Upper lobe of left lung (tissue), 6 donors: ENCODE measurements at regions not wholly inside any gene's neighbourhood (a gene's known extent, or its start where the extent isn't known, plus 50 kb on each side); places are given as distances from the start of the nearest gene placed in this dataset.

Experiments
- ATAC-seq, 2 donors: fragments of 200-7000 bp; cut with Tn5 transposase; one replicate each; pipeline ENCODE4 v1.9.1; 2022; ENCODE audit warnings: mild to moderate bottlenecking in 2 of 2, moderate library complexity in 2 of 2; ENCODE audit not compliant: low FRiP score in 2 of 2
- DNase-seq, 2 donors: peaks; one replicate each; pipeline ENCODE4 v3.0.0-alpha.2; 2019 to 2020
- H3K27ac ChIP-seq, 4 donors: fragments of 200-600 bp; sonication (generic); one replicate each; pipeline ENCODE4 v1.5.1; 2016 to 2019
- H3K27me3 ChIP-seq, 4 donors: fragments of 200-600 bp; sonication (generic); one replicate each; pipeline ENCODE4 v1.5.1; 2017 to 2019
- H3K36me3 ChIP-seq, 4 donors: fragments of 200-600 bp; sonication (generic); one replicate each; pipeline ENCODE4 v1.5.1; 2016 to 2019
- H3K4me1 ChIP-seq, 4 donors: fragments of 200-600 bp; sonication (generic); one replicate each; pipeline ENCODE4 v1.5.1; 2018 to 2019
- H3K4me3 ChIP-seq, 4 donors: fragments of 200-600 bp; sonication (generic); one replicate each; pipeline ENCODE4 v1.5.1; 2017 to 2019; ENCODE audit warnings: mild to moderate bottlenecking in 2 of 4, moderate library complexity in 1 of 4
- H3K9me3 ChIP-seq, 4 donors: fragments of 200-600 bp; sonication (generic); one replicate each; pipeline ENCODE4 v1.5.1; 2018 to 2019
- EP300 ChIP-seq, 4 donors: sonication (generic); formaldehyde crosslinking; IDR thresholded peaks; one replicate each; pipeline ENCODE4 v1.5.1; 2017; ENCODE audit warnings: antibody characterized with exemption in 4 of 4, control low read depth in 2 of 4
- POLR2A ChIP-seq, 4 donors: fragments of 450-650 bp; IDR thresholded peaks; one replicate each; pipeline ENCODE4 v1.5.1; 2016 to 2017; ENCODE audit warnings: antibody characterized with exemption in 4 of 4, mild to moderate bottlenecking in 2 of 4
- POLR2AphosphoS5 ChIP-seq, 2 donors: sonication (generic); formaldehyde crosslinking; IDR thresholded peaks; one replicate each; pipeline ENCODE4 v1.5.1; 2017; ENCODE audit warnings: antibody characterized with exemption in 2 of 2
- WGBS, 2 donors: methylation state at CpG; one replicate each; pipeline ENCODE4 v1.1.5; 2017 to 2018; 5-methylcytosine and 5-hydroxymethylcytosine counted together
- TF ChIP-seq, protein P1 (sequence below), 6 experiments: fragments of 450-650 bp in 4 of 6; fragments of 200-600 bp in 2 of 6; sonication (generic) in 2 of 6; IDR thresholded peaks; one replicate each; pipeline ENCODE4 v1.5.1; 2016 to 2019; ENCODE audit warnings: antibody characterized with exemption in 6 of 6
- donor health status: DM: no; HTN: no; CAD: no; lungs with moderate emphysema.
- donor health status: DM: no; HTN: yes; CAD: no; lungs with severe emphysema.

GRCh38 chr1:185515696-185516095 lies 198.7 kb upstream of the IVNS1ABP start:
- no peaks in the 10 kb centered on the region for H3K4me1 ChIP-seq
- 85 to 88% methylated on average over 2 of the region's 2 CpGs for WGBS, 2 donors
- no peak for ATAC-seq
- H3K27ac ChIP-seq, result no peak overlapping the region
- TF ChIP-seq POLR2A (IDR thresholded peaks at IDR 0.05) (no peak), EP300 (IDR thresholded peaks at IDR 0.05) (no peak)
- TF ChIP-seq, protein P1, sequence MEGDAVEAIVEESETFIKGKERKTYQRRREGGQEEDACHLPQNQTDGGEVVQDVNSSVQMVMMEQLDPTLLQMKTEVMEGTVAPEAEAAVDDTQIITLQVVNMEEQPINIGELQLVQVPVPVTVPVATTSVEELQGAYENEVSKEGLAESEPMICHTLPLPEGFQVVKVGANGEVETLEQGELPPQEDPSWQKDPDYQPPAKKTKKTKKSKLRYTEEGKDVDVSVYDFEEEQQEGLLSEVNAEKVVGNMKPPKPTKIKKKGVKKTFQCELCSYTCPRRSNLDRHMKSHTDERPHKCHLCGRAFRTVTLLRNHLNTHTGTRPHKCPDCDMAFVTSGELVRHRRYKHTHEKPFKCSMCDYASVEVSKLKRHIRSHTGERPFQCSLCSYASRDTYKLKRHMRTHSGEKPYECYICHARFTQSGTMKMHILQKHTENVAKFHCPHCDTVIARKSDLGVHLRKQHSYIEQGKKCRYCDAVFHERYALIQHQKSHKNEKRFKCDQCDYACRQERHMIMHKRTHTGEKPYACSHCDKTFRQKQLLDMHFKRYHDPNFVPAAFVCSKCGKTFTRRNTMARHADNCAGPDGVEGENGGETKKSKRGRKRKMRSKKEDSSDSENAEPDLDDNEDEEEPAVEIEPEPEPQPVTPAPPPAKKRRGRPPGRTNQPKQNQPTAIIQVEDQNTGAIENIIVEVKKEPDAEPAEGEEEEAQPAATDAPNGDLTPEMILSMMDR (IDR thresholded peaks at IDR 0.05), result no peak
- no peak overlapping the region for H3K4me3 ChIP-seq
- no peaks in the 10 kb centered on the region for H3K36me3 ChIP-seq
- H3K9me3 ChIP-seq, result peaks cover 0 to 8% (median 4%) of the 10 kb centered on the region in 4 donors
- no peak for DNase-seq
- no peaks in the 10 kb centered on the region for H3K27me3 ChIP-seq

DNA sequence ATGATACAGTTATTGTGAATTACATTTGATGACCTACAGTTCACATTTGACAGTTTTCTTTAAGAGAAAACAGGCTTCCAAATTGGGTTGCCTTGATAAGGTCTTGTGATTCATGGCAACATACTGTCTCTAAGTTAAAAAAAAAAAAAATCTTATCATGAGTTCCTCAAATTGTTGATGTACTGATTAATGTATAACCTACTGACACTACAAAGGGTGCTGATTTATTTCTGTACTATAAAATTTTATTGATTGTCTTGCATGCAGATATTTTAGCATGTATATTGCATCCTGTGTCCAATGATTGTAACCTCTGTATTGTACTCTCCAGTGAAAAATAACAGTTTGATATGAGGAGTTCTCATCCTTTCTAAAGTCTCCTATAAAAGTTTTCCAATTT lies 197.3 kb upstream of the IVNS1ABP start:
- ATAC-seq (no peak), DNase-seq (no peak)
- Histone ChIP-seq H3K4me3 (no peak overlapping the region), H3K4me1 (no peaks in the 10 kb centered on the region), H3K27me3 (no peaks in the 10 kb centered on the region), H3K9me3 (peaks cover 0 to 8% (median 4%) of the 10 kb centered on the region in 4 donors), H3K36me3 (no peaks in the 10 kb centered on the region), H3K27ac (no peak overlapping the region)
- no peak for TF ChIP-seq POLR2A (IDR thresholded peaks at IDR 0.05)
- no peak for TF ChIP-seq EP300 (IDR thresholded peaks at IDR 0.05)
- TF ChIP-seq, protein P1 (IDR thresholded peaks at IDR 0.05), result no peak
- TF ChIP-seq POLR2AphosphoS5 (IDR thresholded peaks at IDR 0.05), result no peak

GRCh38 chr1:185512442-185512841 lies 195.4 kb upstream of the IVNS1ABP start:
- no peak for TF ChIP-seq EP300 (IDR thresholded peaks at IDR 0.05)
- no peak for TF ChIP-seq POLR2AphosphoS5 (IDR thresholded peaks at IDR 0.05)
- no peak for TF ChIP-seq POLR2A (IDR thresholded peaks at IDR 0.05)
- TF ChIP-seq, protein P1 (IDR thresholded peaks at IDR 0.05), result no peak
- no peak overlapping the region for H3K4me3 ChIP-seq

GRCh38 chr1:185501099-185501498 lies 184.1 kb upstream of the IVNS1ABP start:
- no peaks in the 10 kb centered on the region for H3K36me3 ChIP-seq
- H3K4me3 ChIP-seq, result no peak overlapping the region
- DNase-seq (no peak), ATAC-seq (no peak)
- H3K27ac ChIP-seq, result no peak overlapping the region
- TF ChIP-seq, protein P1 (IDR thresholded peaks at IDR 0.05), result no peak
- TF ChIP-seq POLR2AphosphoS5 (IDR thresholded peaks at IDR 0.05), result no peak
- no peak for TF ChIP-seq EP300 (IDR thresholded peaks at IDR 0.05)
- TF ChIP-seq POLR2A (IDR thresholded peaks at IDR 0.05), result no peak
- H3K27me3 ChIP-seq, result no peaks in the 10 kb centered on the region
- no peaks in the 10 kb centered on the region for H3K9me3 ChIP-seq
- WGBS, 2 donors, result 88 to 97% methylated on average over 2 of the region's 2 CpGs
- H3K4me1 ChIP-seq, result no peaks in the 10 kb centered on the region

More at GRCh38 chr1:185512442-185512841, 195.4 kb upstream of the IVNS1ABP start:
- Histone ChIP-seq H3K36me3 (no peaks in the 10 kb centered on the region), H3K9me3 (peaks cover 0 to 4% (median 3%) of the 10 kb centered on the region in 4 donors), H3K27me3 (no peaks in the 10 kb centered on the region), H3K4me1 (no peaks in the 10 kb centered on the region), H3K27ac (no peak overlapping the region)
- WGBS, 2 donors, result 49 to 59% methylated on average over 4 of the region's 4 CpGs
- DNase-seq (no peak), ATAC-seq (no peak)

GRCh38 chr1:185500001-185500626 lies 183.1 kb upstream of the IVNS1ABP start:
- no peaks in the 10 kb centered on the region for H3K4me1 ChIP-seq
- H3K27ac ChIP-seq, result no peak overlapping the region
- H3K4me3 ChIP-seq, result no peak overlapping the region
- H3K9me3 ChIP-seq, result no peaks in the 10 kb centered on the region
- 64 to 83% methylated on average over 4 of the region's 4 CpGs for whole genome bisulfite sequencing, 2 donors
- DNase-seq (no peak), ATAC-seq (peak in 1 of 2 donors; percentile 70)
- H3K36me3 ChIP-seq, result no peaks in the 10 kb centered on the region
- TF ChIP-seq, protein P1 (IDR thresholded peaks at IDR 0.05), result no peak
- TF ChIP-seq POLR2AphosphoS5 (IDR thresholded peaks at IDR 0.05), result no peak
- no peak for TF ChIP-seq EP300 (IDR thresholded peaks at IDR 0.05)
- TF ChIP-seq POLR2A (IDR thresholded peaks at IDR 0.05), result no peak
- no peaks in the 10 kb centered on the region for H3K27me3 ChIP-seq
